Stimulated activated CD4-positive, alpha-beta T cell treated with anti-CD3 and anti-CD28 coated beads, TNF-alpha, amount 100 ng/mL, for 1 hour (primary cell): ENCODE measurements at regions not wholly inside any gene's neighbourhood (a gene's known extent, or its start where the extent isn't known, plus 50 kb on each side); places are given as distances from the start of the nearest gene placed in this dataset.

Experiments
- DNase-seq, 3 donors: peaks; one replicate each; pipeline ENCODE4 v3.0.0-alpha.2; 2020; ENCODE audit warnings: low read depth in 3 of 3, low spot score in 1 of 3

GRCh38 chr9:71210326-71210725 is 88.9 kb upstream of the TRPM3 start:
- no peak for DNase-seq

GRCh38 chr9:71209890-71210289 is 88.5 kb upstream of the TRPM3 start:
- no peak for DNase-seq

GRCh38 chr9:71202931-71203330 is 81.5 kb upstream of the TRPM3 start:
- DNase-seq = no peak

- DNase-seq = no peak
Observed at GRCh38 chr9:71191708-71192107, 70.3 kb upstream of the TRPM3 start.

GRCh38 chr9:71183251-71183650 is 61.8 kb upstream of the TRPM3 start:
- DNase-seq = no peak

- no peak for DNase-seq
Observed at GRCh38 chr9:71179183-71179582, 57.8 kb upstream of the TRPM3 start.

GRCh38 chr9:71177901-71178300 is 56.5 kb upstream of the TRPM3 start:
- no peak for DNase-seq

GRCh38 chr9:71171517-71171916 is 50.1 kb upstream of the TRPM3 start:
- no peak for DNase-seq
